HG02973 (cell line): ENCODE measurements at regions not wholly inside any gene's neighbourhood (a gene's known extent, or its start where the extent isn't known, plus 50 kb on each side); places are given as distances from the start of the nearest gene placed in this dataset.

Experiments
- ATAC-seq: cut with Tn5 transposase; IDR thresholded peaks from one replicate; pipeline ENCODE4 v1.9.1; 2021; ENCODE audit warnings: moderate library complexity; ENCODE audit not compliant: unreplicated experiment

GRCh38 chr16:85395913-85396878 is 216.9 kb upstream of the GSE1 start:
- no peak for ATAC-seq

GRCh38 chr16:85396879-85397871 is 215.9 kb upstream of the GSE1 start:
- no peak for ATAC-seq

GRCh38 chr16:85398050-85398451 is 215.1 kb upstream of the GSE1 start:
- no peak for ATAC-seq

GRCh38 chr16:85398688-85399582 is 214.2 kb upstream of the GSE1 start:
- no peak for ATAC-seq

- no peak for ATAC-seq
Measured at GRCh38 chr16:85399583-85400284, 213.4 kb upstream of the GSE1 start.

- ATAC-seq, result no peak
Measured at GRCh38 chr16:85400305-85401205, 212.6 kb upstream of the GSE1 start.

GRCh38 chr16:85401370-85401916 is 211.7 kb upstream of the GSE1 start:
- no peak for ATAC-seq

GRCh38 chr16:85401917-85402766 is 211.0 kb upstream of the GSE1 start:
- no peak for ATAC-seq

GRCh38 chr16:85402910-85403692 is 210.0 kb upstream of the GSE1 start:
- ATAC-seq, result no peak

- no peak for ATAC-seq
Measured at GRCh38 chr16:85403693-85404092, 209.4 kb upstream of the GSE1 start.

GRCh38 chr16:85412911-85413520 is 200.1 kb upstream of the GSE1 start:
- no peak for ATAC-seq

- no peak for ATAC-seq
Measured at GRCh38 chr16:85413691-85414663, 199.1 kb upstream of the GSE1 start.

GRCh38 chr16:85415196-85416090 is 197.7 kb upstream of the GSE1 start:
- ATAC-seq, result no peak
